ENCODE measurements at regions not wholly inside any gene's neighbourhood (a gene's known extent, or its start where the extent isn't known, plus 50 kb on each side); places are given as distances from the start of the nearest gene placed in this dataset.
A peak's percentile ranks its signal among the peaks of the same experiment; 100 is the strongest.

DNA sequence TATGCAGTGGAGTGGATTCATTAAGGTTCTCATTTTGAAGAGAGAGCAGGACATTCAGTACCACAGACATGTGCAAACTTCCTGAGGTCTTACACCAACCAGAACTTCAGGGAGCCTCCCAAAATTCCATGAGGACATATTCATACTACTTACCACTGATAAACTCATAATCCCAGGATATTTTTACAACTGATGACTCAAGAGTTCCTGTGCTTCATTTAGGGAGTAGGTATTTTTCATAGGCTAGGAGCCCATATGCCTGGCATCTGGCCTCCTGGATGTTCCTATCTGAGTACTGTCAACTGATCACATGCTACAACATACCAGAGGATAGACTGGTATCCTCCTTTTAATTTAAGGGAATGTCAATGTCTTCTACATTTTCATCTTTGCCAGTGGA, 578.0 kb downstream of the EFNA5 start:
- Histone ChIP-seq H3K9ac (ENCODE audit: low read depth, low read length) (no peak overlapping the region), H3K27ac (ENCODE audit: low read length) (no peak overlapping the region), H3K4me1 (ENCODE audit: insufficient read depth, low read length) (peaks cover 2% of the 10 kb centered on the region; the same call in 1 of the 2 replicates), H3K27me3 (ENCODE audit: insufficient read depth, low read length) (no peaks in the 10 kb centered on the region), H3K36me3 (ENCODE audit: insufficient read depth, low read depth, low read length) (no peaks in the 10 kb centered on the region), H3K4me3 (ENCODE audit: low read length) (no peak overlapping the region), H3K9me3 (ENCODE audit: insufficient read depth, low read depth, low read length) (peaks cover 7% of the 10 kb centered on the region; the same call in 1 of the 2 replicates)

DNA sequence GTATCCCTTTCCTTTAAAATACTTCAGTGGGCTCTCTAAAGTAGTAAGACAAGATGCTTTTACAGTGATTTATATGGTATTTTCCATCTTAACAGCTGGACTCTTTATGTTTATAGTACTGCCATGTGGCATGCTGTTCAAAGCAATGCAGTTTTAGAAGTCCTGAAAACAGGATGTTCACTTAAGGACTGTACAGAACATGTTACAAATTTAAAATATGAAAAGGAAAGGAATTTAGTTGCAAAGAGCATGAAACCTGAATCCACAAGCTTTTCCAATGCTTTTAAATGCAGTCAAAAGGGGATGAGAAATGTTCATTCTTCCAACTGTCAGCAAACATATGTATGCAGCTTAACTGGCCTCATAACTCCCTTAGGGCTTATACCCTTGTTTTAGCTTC, 580.2 kb downstream of the EFNA5 start:
- Histone ChIP-seq H3K27me3 (ENCODE audit: insufficient read depth, low read length) (no peaks in the 10 kb centered on the region), H3K9ac (ENCODE audit: low read depth, low read length) (no peak overlapping the region), H3K27ac (ENCODE audit: low read length) (no peak overlapping the region), H3K9me3 (ENCODE audit: insufficient read depth, low read depth, low read length) (peaks cover 7% of the 10 kb centered on the region; the same call in 1 of the 2 replicates), H3K36me3 (ENCODE audit: insufficient read depth, low read depth, low read length) (no peaks in the 10 kb centered on the region), H3K4me1 (ENCODE audit: insufficient read depth, low read length) (peaks cover 2% of the 10 kb centered on the region; the same call in 1 of the 2 replicates), H3K4me3 (ENCODE audit: low read length) (no peak overlapping the region)

DNA sequence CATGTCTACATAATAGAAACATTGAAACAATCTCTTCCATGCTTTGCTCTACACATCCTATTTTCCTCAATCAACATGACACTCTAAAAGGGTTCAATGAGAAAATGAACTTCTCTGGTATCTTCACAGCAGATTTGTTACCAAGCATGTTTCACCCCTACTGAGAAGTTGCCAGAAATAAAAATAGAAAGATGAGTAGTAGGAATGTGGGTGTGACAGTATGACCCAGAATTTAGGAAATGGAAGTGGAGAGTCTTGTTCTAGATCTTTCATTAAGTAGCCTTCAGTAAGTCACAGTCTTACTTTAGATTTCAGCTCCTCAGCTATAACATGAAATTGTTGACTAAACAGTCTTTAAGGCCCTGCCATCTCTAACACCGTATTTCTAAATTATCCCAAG, 581.8 kb downstream of the EFNA5 start:
- Histone ChIP-seq H3K4me3 (ENCODE audit: low read length) (no peak overlapping the region), H3K27ac (ENCODE audit: low read length) (no peak overlapping the region), H3K9ac (ENCODE audit: low read depth, low read length) (no peak overlapping the region), H3K4me1 (ENCODE audit: insufficient read depth, low read length) (peaks cover 2% of the 10 kb centered on the region; the same call in 1 of the 2 replicates), H3K27me3 (ENCODE audit: insufficient read depth, low read length) (no peaks in the 10 kb centered on the region), H3K36me3 (ENCODE audit: insufficient read depth, low read depth, low read length) (no peaks in the 10 kb centered on the region), H3K9me3 (ENCODE audit: insufficient read depth, low read depth, low read length) (peaks cover 7% of the 10 kb centered on the region; the same call in 1 of the 2 replicates)

DNA sequence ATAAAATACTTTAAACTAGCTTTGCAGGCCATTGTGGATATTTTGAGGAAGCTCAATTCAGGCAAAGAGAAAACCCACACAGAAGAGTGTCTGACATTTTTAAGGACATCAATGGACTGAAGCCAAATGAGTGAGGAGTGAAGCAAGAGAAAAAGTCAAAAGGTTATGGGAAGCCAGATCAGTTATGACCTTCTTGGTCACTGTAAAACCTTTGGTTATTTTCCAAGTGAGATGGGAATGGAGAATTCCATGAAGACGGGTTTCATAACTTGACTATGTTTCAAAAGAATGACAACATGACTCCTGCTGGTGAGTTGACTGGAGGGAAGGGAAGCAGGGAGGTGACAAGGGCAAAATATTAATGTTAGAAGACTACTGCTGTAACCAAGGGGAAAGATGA, 585.2 kb downstream of the EFNA5 start:
- Histone ChIP-seq H3K4me1 (ENCODE audit: insufficient read depth, low read length) (peaks cover 1% of the 10 kb centered on the region; the same call in 1 of the 2 replicates), H3K27me3 (ENCODE audit: insufficient read depth, low read length) (no peaks in the 10 kb centered on the region), H3K36me3 (ENCODE audit: insufficient read depth, low read depth, low read length) (no peaks in the 10 kb centered on the region), H3K4me3 (ENCODE audit: low read length) (no peak overlapping the region), H3K9me3 (ENCODE audit: insufficient read depth, low read depth, low read length) (no peaks in the 10 kb centered on the region), H3K9ac (ENCODE audit: low read depth, low read length) (no peak overlapping the region), H3K27ac (ENCODE audit: low read length) (no peak overlapping the region)

DNA sequence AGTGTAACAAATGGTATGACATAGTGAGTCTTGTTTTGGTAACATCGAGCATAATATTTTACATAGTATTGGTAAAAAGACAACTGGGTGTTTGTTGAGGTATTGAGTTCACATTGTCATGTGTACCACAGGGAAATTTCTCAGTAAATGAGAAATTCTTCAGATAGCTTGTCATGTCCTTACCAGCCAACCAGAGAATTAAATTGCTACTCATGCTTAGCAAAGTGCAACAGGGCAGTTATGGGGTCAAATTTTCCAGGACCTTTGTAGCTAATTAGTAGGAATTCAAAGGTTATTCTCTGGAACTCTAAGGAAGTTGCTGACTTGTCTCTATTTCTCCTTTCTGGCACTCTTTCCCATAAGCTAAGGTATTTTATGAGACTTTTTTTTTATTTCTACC, 595.7 kb downstream of the EFNA5 start:
- Histone ChIP-seq H3K27ac (ENCODE audit: low read length) (no peak overlapping the region), H3K9ac (ENCODE audit: low read depth, low read length) (no peak overlapping the region), H3K27me3 (ENCODE audit: insufficient read depth, low read length) (no peaks in the 10 kb centered on the region), H3K36me3 (ENCODE audit: insufficient read depth, low read depth, low read length) (no peaks in the 10 kb centered on the region), H3K4me3 (ENCODE audit: low read length) (no peak overlapping the region), H3K4me1 (ENCODE audit: insufficient read depth, low read length) (no peaks in the 10 kb centered on the region), H3K9me3 (ENCODE audit: insufficient read depth, low read depth, low read length) (peaks cover 11% of the 10 kb centered on the region; the same call in 1 of the 2 replicates)

DNA sequence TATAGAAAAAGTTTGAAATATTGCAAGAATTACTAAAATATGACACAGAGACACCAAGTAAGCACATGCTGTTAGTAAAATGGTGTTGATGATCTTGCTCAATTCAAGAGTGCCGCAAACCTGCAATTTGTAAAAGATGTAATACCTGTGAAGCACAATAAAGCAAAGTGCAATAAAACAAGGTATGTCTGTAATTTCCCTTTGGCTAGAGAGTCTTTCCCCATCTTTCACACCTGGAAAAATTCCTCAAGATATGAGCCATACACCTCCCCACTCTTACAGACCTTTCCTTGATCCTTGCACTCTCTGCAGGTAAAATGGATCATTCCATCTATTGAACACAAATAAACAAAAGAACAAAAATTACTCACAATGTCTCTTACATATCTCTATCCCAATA, 597.8 kb downstream of the EFNA5 start:
- Histone ChIP-seq H3K36me3 (ENCODE audit: insufficient read depth, low read depth, low read length) (no peaks in the 10 kb centered on the region), H3K27ac (ENCODE audit: low read length) (no peak overlapping the region), H3K4me3 (ENCODE audit: low read length) (no peak overlapping the region), H3K9ac (ENCODE audit: low read depth, low read length) (no peak overlapping the region), H3K9me3 (ENCODE audit: insufficient read depth, low read depth, low read length) (peaks cover 11% of the 10 kb centered on the region; the same call in 1 of the 2 replicates), H3K4me1 (ENCODE audit: insufficient read depth, low read length) (peaks cover 4% of the 10 kb centered on the region; the same call in 1 of the 2 replicates), H3K27me3 (ENCODE audit: insufficient read depth, low read length) (no peaks in the 10 kb centered on the region)

DNA sequence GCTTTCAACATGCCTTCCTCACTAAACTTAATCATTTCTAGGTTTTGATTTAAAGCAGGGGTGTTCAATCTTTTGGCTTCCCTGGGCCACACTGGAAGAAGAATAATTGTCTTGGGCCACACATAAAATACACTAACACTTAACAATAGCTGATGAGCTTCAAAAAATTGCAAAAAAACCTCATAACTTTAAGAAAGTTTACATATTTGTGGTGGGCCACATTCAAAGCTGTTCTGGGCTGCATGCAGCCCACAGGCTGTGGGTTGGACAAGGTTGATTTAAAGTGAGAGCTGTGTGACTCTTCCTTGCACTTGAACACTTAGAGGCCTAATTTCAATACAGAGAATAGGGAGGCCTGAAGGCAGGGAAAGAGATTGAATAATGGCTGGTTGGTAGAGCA, 598.3 kb downstream of the EFNA5 start:
- H3K36me3 ChIP-seq (ENCODE audit: insufficient read depth, low read depth, low read length), result no peaks in the 10 kb centered on the region
- H3K9ac ChIP-seq (ENCODE audit: low read depth, low read length), result no peak overlapping the region
- peaks cover 6% of the 10 kb centered on the region; the same call in 1 of the 2 replicates for H3K4me1 ChIP-seq (ENCODE audit: insufficient read depth, low read length)
- H3K27me3 ChIP-seq (ENCODE audit: insufficient read depth, low read length), result no peaks in the 10 kb centered on the region
- no peak overlapping the region for H3K4me3 ChIP-seq (ENCODE audit: low read length)
- H3K27ac ChIP-seq (ENCODE audit: low read length), result no peak overlapping the region
- peaks cover 11% of the 10 kb centered on the region; the same call in 1 of the 2 replicates for H3K9me3 ChIP-seq (ENCODE audit: insufficient read depth, low read depth, low read length)

DNA sequence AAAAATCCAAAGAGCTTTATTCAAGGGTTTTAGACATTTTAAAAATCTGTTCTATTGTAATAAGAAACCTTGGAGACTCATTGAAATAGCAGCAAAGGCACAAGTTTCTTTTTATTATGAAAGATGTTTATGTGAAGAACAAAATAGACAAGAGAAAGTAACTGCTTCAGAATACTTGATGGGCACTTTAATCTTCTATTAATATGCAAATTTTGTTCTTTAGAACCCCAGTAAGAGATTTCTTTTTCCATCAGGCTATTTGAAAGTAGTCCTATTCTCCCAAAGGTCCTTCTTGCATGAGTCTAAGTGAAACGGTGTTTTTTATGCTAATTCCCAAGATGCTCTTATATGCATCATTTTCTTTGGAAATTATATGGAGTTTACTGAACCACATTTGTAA, 602.0 kb downstream of the EFNA5 start:
- Histone ChIP-seq H3K9ac (ENCODE audit: low read depth, low read length) (no peak overlapping the region), H3K27me3 (ENCODE audit: insufficient read depth, low read length) (no peaks in the 10 kb centered on the region), H3K4me1 (ENCODE audit: insufficient read depth, low read length) (peaks cover 19% of the 10 kb centered on the region; the same call in 1 of the 2 replicates), H3K36me3 (ENCODE audit: insufficient read depth, low read depth, low read length) (no peaks in the 10 kb centered on the region), H3K4me3 (ENCODE audit: low read length) (0 out of 2 replicates have a peak overlapping the region, but pooled peaks have one; percentile 6), H3K27ac (ENCODE audit: low read length) (no peak overlapping the region), H3K9me3 (ENCODE audit: insufficient read depth, low read depth, low read length) (peaks cover 11% of the 10 kb centered on the region; the same call in 1 of the 2 replicates)

DNA sequence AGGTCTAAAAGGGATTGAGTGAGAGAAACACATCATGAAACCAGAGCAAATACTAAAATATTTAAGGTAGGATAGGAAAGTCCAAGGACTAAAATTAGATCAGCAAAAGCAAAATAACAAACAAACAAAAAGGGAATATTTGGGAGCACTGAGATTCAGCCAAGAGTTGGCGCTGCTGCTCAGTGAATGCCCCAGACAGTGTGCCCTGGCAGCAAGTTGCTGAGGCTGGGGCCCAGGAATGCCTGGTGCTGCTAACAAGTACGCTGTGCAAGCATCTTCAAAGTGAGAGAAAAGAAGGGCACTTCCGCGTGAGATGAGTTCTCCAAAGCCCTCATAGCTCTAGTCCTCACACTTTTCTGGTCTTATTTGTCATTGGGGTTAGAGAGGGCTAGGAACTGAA, 603.3 kb downstream of the EFNA5 start:
- no peaks in the 10 kb centered on the region for H3K36me3 ChIP-seq (ENCODE audit: insufficient read depth, low read depth, low read length)
- no peak overlapping the region for H3K9ac ChIP-seq (ENCODE audit: low read depth, low read length)
- no peaks in the 10 kb centered on the region for H3K27me3 ChIP-seq (ENCODE audit: insufficient read depth, low read length)
- peaks cover 19% of the 10 kb centered on the region; the same call in 1 of the 2 replicates for H3K4me1 ChIP-seq (ENCODE audit: insufficient read depth, low read length)
- peaks cover 11% of the 10 kb centered on the region; the same call in 1 of the 2 replicates for H3K9me3 ChIP-seq (ENCODE audit: insufficient read depth, low read depth, low read length)
- H3K27ac ChIP-seq (ENCODE audit: low read length), result no peak overlapping the region
- no peak overlapping the region for H3K4me3 ChIP-seq (ENCODE audit: low read length)

DNA sequence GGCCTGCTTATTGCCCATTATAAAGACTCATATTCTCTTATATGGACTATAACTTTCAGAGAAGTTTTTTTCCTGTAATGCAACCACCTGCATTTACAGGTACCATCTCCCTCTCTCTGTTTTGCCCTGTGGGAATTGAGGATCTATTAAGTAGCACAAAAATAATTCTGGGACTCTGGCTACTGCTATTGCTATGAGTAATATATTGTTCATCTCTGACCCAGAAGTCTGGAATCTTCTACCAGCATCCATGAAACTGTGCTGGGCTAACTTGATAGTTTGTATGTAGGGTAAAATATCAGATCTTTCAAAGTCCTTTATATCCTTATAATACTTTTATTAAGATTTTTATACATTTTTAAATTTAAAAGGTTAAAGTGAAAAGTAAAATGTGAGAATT, 607.2 kb downstream of the EFNA5 start:
- Histone ChIP-seq H3K27me3 (ENCODE audit: insufficient read depth, low read length) (no peaks in the 10 kb centered on the region), H3K4me1 (ENCODE audit: insufficient read depth, low read length) (peaks cover 19% of the 10 kb centered on the region), H3K4me3 (ENCODE audit: low read length) (no peak overlapping the region), H3K9ac (ENCODE audit: low read depth, low read length) (no peak overlapping the region), H3K27ac (ENCODE audit: low read length) (no peak overlapping the region), H3K36me3 (ENCODE audit: insufficient read depth, low read depth, low read length) (no peaks in the 10 kb centered on the region), H3K9me3 (ENCODE audit: insufficient read depth, low read depth, low read length) (no peaks in the 10 kb centered on the region)

DNA sequence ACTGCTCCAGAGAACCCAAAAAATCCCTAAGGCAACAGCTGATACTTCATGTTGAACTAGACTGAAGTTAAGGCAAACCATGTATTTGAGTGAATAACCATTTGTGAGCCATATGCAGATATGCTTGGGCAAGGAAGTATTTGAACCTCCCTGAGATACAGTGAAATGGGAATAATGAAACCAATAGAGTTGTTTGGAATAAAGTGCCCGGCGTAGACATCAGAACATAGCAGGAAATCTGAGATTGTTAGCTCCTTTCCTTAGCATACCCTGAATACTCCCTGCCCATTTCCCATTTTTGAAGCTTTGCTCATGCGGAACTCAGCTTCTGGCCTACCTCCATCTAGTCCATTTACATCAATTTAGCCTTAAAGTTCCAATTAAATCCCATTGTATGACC, 611.9 kb downstream of the EFNA5 start:
- Histone ChIP-seq H3K4me3 (ENCODE audit: low read length) (no peak overlapping the region), H3K9ac (ENCODE audit: low read depth, low read length) (no peak overlapping the region), H3K4me1 (ENCODE audit: insufficient read depth, low read length) (no peaks in the 10 kb centered on the region; the same call in 1 of the 2 replicates), H3K27ac (ENCODE audit: low read length) (no peak overlapping the region), H3K36me3 (ENCODE audit: insufficient read depth, low read depth, low read length) (no peaks in the 10 kb centered on the region), H3K9me3 (ENCODE audit: insufficient read depth, low read depth, low read length) (no peaks in the 10 kb centered on the region), H3K27me3 (ENCODE audit: insufficient read depth, low read length) (no peaks in the 10 kb centered on the region)

DNA sequence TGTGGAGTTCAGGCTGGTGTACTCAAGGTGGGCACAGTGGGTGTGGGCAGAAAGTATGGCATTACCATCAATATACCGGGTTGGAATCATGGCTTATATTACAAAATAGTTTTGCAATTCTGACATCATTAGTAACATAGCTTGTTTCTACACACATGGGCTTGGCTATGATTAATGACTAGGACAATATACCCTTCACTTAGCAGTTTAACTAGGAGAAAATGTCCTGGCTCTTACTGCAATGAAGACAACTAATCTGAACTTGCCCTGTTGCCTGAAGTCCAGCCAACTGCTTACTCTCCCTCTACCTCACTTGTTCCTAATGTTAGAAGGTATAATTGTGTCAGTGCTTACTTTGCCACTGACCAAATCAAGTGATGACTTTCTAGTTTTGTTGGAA, 612.5 kb downstream of the EFNA5 start:
- Histone ChIP-seq H3K27ac (ENCODE audit: low read length) (no peak overlapping the region), H3K36me3 (ENCODE audit: insufficient read depth, low read depth, low read length) (no peaks in the 10 kb centered on the region), H3K9ac (ENCODE audit: low read depth, low read length) (no peak overlapping the region), H3K4me3 (ENCODE audit: low read length) (no peak overlapping the region), H3K9me3 (ENCODE audit: insufficient read depth, low read depth, low read length) (no peaks in the 10 kb centered on the region), H3K27me3 (ENCODE audit: insufficient read depth, low read length) (no peaks in the 10 kb centered on the region), H3K4me1 (ENCODE audit: insufficient read depth, low read length) (no peaks in the 10 kb centered on the region; the same call in 1 of the 2 replicates)

Measured in iPS-20b (cell line).